K562 (cell line): ENCODE measurements at regions not wholly inside any gene's neighbourhood (a gene's known extent, or its start where the extent isn't known, plus 50 kb on each side); places are given as distances from the start of the nearest gene placed in this dataset.

Experiments used
- ATAC-seq: fragments of 200-7000 bp; cut with Tn5 transposase; 3 replicates; pipeline ENCODE4 v1.9.1; 2020; ENCODE audit warnings: moderate library complexity
- BruUV-seq: library from RNA; stranded (reverse); fragments of 400-500 nt; replicated peaks from 2 replicates; lab custom pipeline; 2021; lab: Mats Ljungman, UMichigan
- CTCF ChIA-PET: fragments of 300-600 bp; formaldehyde crosslinking; extraction: SDS; loops from one replicate; lab custom pipeline; 2021; ENCODE audit warnings: low intra/inter-chr PET ratio; lab: Yijun Ruan, JAX
- POLR2A ChIA-PET: fragments of 300-600, 350-650 bp; sonication (Branson Sonifier 250); formaldehyde crosslinking; extraction: SDS; loops from one replicate; lab custom pipeline; 2021; ENCODE audit warnings: antibody characterized with exemption, inconsistent platforms; lab: Yijun Ruan, JAX
- DNase-seq, 4 experiments: peaks; one replicate each; pipeline versions ENCODE4 v3.0.0 to v3.0.0-alpha.2; 2011 to 2018; ENCODE audit warnings: low spot score in 3 of 4, mixed read lengths in 3 of 4; ENCODE audit errors: extremely low read depth in 1 of 4
- FAIRE-seq: peaks from 2 replicates; lab custom pipeline; 2011; peaks lifted over from hg19 to GRCh38; lab: Jason Lieb, UNC
- H2AFZ ChIP-seq: 2 replicates; pipeline ENCODE4 v1.6.0; 2011; ENCODE audit warnings: low read depth, low read length, control low read depth, inconsistent platforms
- H3K27ac ChIP-seq: fragments of 200-600 bp; 3 replicates; pipeline ENCODE4 v1.8.0; 2011; ENCODE audit warnings: low read depth, mild to moderate bottlenecking, control low read depth, inconsistent platforms, low read length, moderate library complexity, mixed read lengths; ENCODE audit errors: extremely low read depth
- H3K27me3 ChIP-seq, 2 experiments: fragments of 300-600 bp in 1 of 2; 2 replicates in 1 of 2; 3 replicates in 1 of 2; pipeline versions ENCODE4 v1.6.0 to v1.8.0; 2011; ENCODE audit warnings: inconsistent platforms in 2 of 2, low read length in 2 of 2, mild to moderate bottlenecking in 1 of 2, mixed read lengths in 1 of 2, moderate library complexity in 1 of 2; ENCODE audit not compliant: control insufficient read depth in 2 of 2, insufficient read depth in 2 of 2
- H3K36me3 ChIP-seq: fragments of 300-600 bp; 3 replicates; pipeline ENCODE4 v1.8.0; 2011; ENCODE audit warnings: mild to moderate bottlenecking, low read length, inconsistent platforms; ENCODE audit not compliant: control insufficient read depth, insufficient read depth
- H3K4me1 ChIP-seq, 2 experiments: fragments of 200-600 bp in 1 of 2; replicated peaks in 1 of 2; 2 replicates in 1 of 2; 3 replicates in 1 of 2; pipeline versions ENCODE4 v1.5.1 to v1.8.0; 2011; ENCODE audit warnings: inconsistent platforms in 2 of 2, low read length in 2 of 2, mild to moderate bottlenecking in 1 of 2, mixed read lengths in 1 of 2, moderate library complexity in 1 of 2; ENCODE audit not compliant: control insufficient read depth in 2 of 2, insufficient read depth in 2 of 2
- H3K4me2 ChIP-seq: 2 replicates; pipeline ENCODE4 v1.6.1; 2011; ENCODE audit warnings: low read length, control low read depth, inconsistent platforms, mixed read lengths; ENCODE audit not compliant: insufficient read depth
- H3K4me3 ChIP-seq: fragments of 200-600 bp; sonication (generic), shearing (Covaris generic); 2 replicates; pipeline ENCODE4 v1.5.1; 2016; ENCODE audit warnings: control low read depth, inconsistent platforms
- H3K79me2 ChIP-seq: fragments of 200-600 bp; 3 replicates; pipeline ENCODE4 v1.8.0; 2011; ENCODE audit warnings: low read length, inconsistent platforms; ENCODE audit not compliant: control insufficient read depth, insufficient read depth
- H3K9ac ChIP-seq, 2 experiments: 2 replicates each; pipeline versions ENCODE4 v1.6.0 to v1.6.1; 2011; ENCODE audit warnings: low read depth in 2 of 2, low read length in 2 of 2, control low read depth in 1 of 2, inconsistent platforms in 1 of 2, mild to moderate bottlenecking in 1 of 2, mixed read lengths in 1 of 2; ENCODE audit not compliant: insufficient read depth in 1 of 2
- H3K9me1 ChIP-seq: one replicate; pipeline ENCODE4 v1.6.0; 2011; ENCODE audit warnings: inconsistent platforms, mild to moderate bottlenecking, low read length, moderate library complexity; ENCODE audit not compliant: control insufficient read depth, insufficient read depth
- H3K9me3 ChIP-seq: replicated peaks from 2 replicates; pipeline ENCODE4 v1.5.1; 2011; ENCODE audit warnings: low read depth, low read length, inconsistent platforms; ENCODE audit not compliant: control insufficient read depth, insufficient read depth
- H4K20me1 ChIP-seq: replicated peaks from 2 replicates; pipeline ENCODE4 v1.6.1; 2011; ENCODE audit warnings: low read length, inconsistent platforms, mixed read lengths; ENCODE audit not compliant: control insufficient read depth, insufficient read depth
- AFF4 ChIP-seq: sonication (generic); formaldehyde crosslinking; IDR thresholded peaks from 2 replicates; pipeline ENCODE4 v1.8.0; 2023; ENCODE audit warnings: mild to moderate bottlenecking, missing genetic modification reagents
- ETV5 ChIP-seq: sonication (generic); formaldehyde crosslinking; IDR thresholded peaks from 2 replicates; pipeline ENCODE4 v1.4.0; 2020; ENCODE audit warnings: low read depth, mild to moderate bottlenecking, missing genetic modification reagents
- GTF2E2 ChIP-seq: fragments of 200-800 bp; sonication (Bioruptor generic); IDR thresholded peaks from 2 replicates; pipeline ENCODE4 v1.6.1; 2016; ENCODE audit warnings: missing genetic modification characterization, missing compliant biosample characterization
- MYBL2 ChIP-seq, 2 experiments: fragments of 450-650 bp in 1 of 2; sonication (generic) in 1 of 2; formaldehyde crosslinking in 1 of 2; IDR thresholded peaks; 2 replicates each; pipeline versions ENCODE4 v1.6.1 to v1.8.1; 2017 to 2022; ENCODE audit warnings: borderline replicate concordance in 1 of 2, inconsistent platforms in 1 of 2, low read depth in 1 of 2, mild to moderate bottlenecking in 1 of 2, missing genetic modification reagents in 1 of 2, moderate library complexity in 1 of 2
- RFX7 ChIP-seq: fragments of 250-450 bp; sonication (Bioruptor Pico); IDR thresholded peaks from 2 replicates; pipeline ENCODE4 v1.5.1; 2021; ENCODE audit warnings: mild to moderate bottlenecking
- SFPQ ChIP-seq: fragments of 200-400 bp; formaldehyde crosslinking; IDR thresholded peaks from 2 replicates; pipeline ENCODE4 v1.6.1; 2017; ENCODE audit warnings: mild to moderate bottlenecking, low read depth, low read length, moderate library complexity
- SNAPC5 ChIP-seq: fragments of 250-450 bp; sonication (Bioruptor Pico); IDR thresholded peaks from 2 replicates; pipeline ENCODE4 v1.8.0; 2021; ENCODE audit warnings: moderate library complexity, mild to moderate bottlenecking, inconsistent platforms
- STAT6 ChIP-seq: sonication (generic); formaldehyde crosslinking; IDR thresholded peaks from 2 replicates; pipeline ENCODE4 v1.8.1; 2023; ENCODE audit warnings: mild to moderate bottlenecking, missing genetic modification reagents
- ZBTB5 ChIP-seq: fragments of 450-650 bp; IDR thresholded peaks from 2 replicates; pipeline ENCODE4 v1.6.1; 2017; ENCODE audit warnings: antibody characterized with exemption
- WGBS: fragments of 100-300 bp; shearing (Covaris generic); methylation state at CpG from one replicate; pipeline ENCODE4 v1.1.6; 2016; ENCODE audit warnings: low coverage, mixed read lengths; ENCODE audit not compliant: insufficient coverage; ENCODE audit errors: missing lambda C conversion rate; 5-methylcytosine and 5-hydroxymethylcytosine counted together
- in situ Hi-C: fragments of 300-500 bp; cut with MboI; formaldehyde crosslinking; loops from 4 replicates; pipeline ENCODE4 v1.15.0; 2018; ENCODE audit warnings: inconsistent platforms, mixed read lengths
- intact Hi-C: fragments of 100-400 bp; cut with micrococcal nuclease; formaldehyde crosslinking; loops from 2 replicates; pipeline ENCODE4 v1.14.2; 2022

GRCh38 chr5:57989378-57989777 is 470.5 kb downstream of the PLK2 start (continued):
- no peak for TF ChIP-seq AFF4 (CRISPR knock-in tag)

- DNase-seq = no peak
- Histone ChIP-seq H3K9me3 (no peaks in the 10 kb centered on the region; the same call in 1 of the 2 replicates), H3K4me2 (no peak overlapping the region), H3K4me3 (no peak overlapping the region), H3K9me1 (no peaks in the 10 kb centered on the region), H2AFZ (no peak overlapping the region), H3K79me2 (no peaks in the 10 kb centered on the region), H3K36me3 (no peaks in the 10 kb centered on the region), H4K20me1 (no peaks in the 10 kb centered on the region), H3K9ac (no peak overlapping the region), H3K27ac (no peak overlapping the region), H3K27me3 (no peaks in the 10 kb centered on the region), H3K4me1 (no peaks in the 10 kb centered on the region)
- POLR2A ChIA-PET = no interaction called here
- CTCF ChIA-PET = no interaction called here
- in situ Hi-C loops (no loop called here), intact Hi-C loops (no loop called here)
- no peak for ATAC-seq
- WGBS = 8% methylated on average over 1 of the region's 1 CpG
- BruUV-seq = no TSS peak
- no peak for FAIRE-seq
- TF ChIP-seq ETV5 (CRISPR knock-in tag) = no peak
- no peak for TF ChIP-seq GTF2E2 (tag)
- TF ChIP-seq MYBL2 (IDR thresholded peaks at IDR 0.05; ENCODE audit: low read depth) = no peak
- TF ChIP-seq MYBL2 (CRISPR knock-in tag; IDR thresholded peaks at IDR 0.05; ENCODE audit: borderline replicate concordance) = no peak
- no peak for TF ChIP-seq RFX7 (CRISPR knock-in tag)
- TF ChIP-seq ZBTB5 = no peak
- no peak for TF ChIP-seq SFPQ
- TF ChIP-seq STAT6 = no peak
- no peak for TF ChIP-seq SNAPC5
Measured at GRCh38 chr5:57988813-57989212, 471.1 kb downstream of the PLK2 start.
